Stimulated activated CD8-positive, alpha-beta memory T cell treated with anti-CD3 and anti-CD28 coated beads, Interleukin-7, amount 100 ng/mL, for 1 hour (primary cell): ENCODE measurements at regions not wholly inside any gene's neighbourhood (a gene's known extent, or its start where the extent isn't known, plus 50 kb on each side); places are given as distances from the start of the nearest gene placed in this dataset.

Experiments
- DNase-seq, 2 donors: peaks; one replicate each; pipeline ENCODE4 v3.0.0-alpha.2; 2020; ENCODE audit warnings: low read depth in 2 of 2

- no peak for DNase-seq
Measured at GRCh38 chr7:81648716-81649115, 121.1 kb downstream of the HGF start.

DNA sequence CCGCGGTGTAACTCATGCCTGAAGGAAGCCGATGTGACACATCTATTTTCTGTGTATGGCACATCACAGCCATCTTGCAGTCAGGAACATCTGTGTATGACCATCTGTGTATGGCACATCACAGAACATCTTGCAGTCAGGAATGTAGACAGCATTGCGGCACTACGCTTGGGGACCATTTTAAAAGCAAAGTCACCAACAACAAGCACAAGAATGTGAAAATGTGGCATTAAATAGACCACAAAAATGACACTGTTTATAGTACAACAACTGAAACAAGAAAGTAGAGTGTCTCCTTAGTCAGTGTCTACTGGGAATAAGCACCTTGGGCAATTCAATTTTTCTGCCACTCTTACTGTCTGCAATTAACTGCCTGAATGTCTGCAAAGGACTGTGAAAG lies 124.4 kb downstream of the HGF start:
- no peak for DNase-seq

GRCh38 chr7:81641873-81642272 lies 128.0 kb downstream of the HGF start:
- DNase-seq: no peak

DNA sequence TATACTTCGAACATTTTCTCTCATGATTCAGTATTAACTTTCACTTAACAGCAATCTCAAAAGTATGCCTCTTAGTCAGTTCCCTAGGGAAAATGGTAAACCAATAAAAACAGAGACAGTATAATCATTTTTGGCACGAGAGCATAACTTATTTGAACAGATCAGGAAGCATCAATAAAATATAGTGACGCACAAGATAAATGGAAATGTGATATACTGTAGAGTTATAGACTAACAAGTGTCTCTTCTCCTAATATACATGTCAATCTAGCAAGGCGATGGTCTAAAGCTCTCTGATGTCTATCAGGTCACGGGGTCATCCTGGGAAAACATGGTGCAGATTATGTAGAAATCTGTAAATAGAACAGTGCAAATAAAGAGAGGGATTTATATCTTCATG lies 131.6 kb downstream of the HGF start:
- no peak for DNase-seq

- no peak for DNase-seq
Measured at GRCh38 chr7:81637534-81637933, 132.3 kb downstream of the HGF start.

GRCh38 chr7:81632418-81632817 lies 137.4 kb downstream of the HGF start:
- no peak for DNase-seq

GRCh38 chr7:81630600-81630999 lies 139.2 kb downstream of the HGF start:
- no peak for DNase-seq

DNA sequence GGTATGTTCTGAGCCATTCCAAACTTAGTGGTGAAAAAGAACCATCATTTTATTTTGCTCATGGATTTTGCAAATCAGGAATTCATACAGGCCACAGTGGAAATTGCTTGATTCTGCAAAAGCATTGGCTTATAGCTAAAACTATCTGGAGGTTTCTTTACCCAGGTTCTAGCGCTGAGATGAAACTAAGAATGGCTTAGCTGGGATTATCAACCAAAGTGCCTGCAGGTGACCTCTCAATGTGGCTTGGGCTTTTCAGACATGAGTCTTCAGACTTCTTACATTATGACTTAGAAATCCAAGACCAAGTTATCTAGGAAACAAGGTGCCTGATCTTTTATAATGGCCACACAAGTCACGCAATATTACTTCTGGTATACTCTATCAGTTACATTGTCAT lies 140.1 kb downstream of the HGF start:
- no peak for DNase-seq

DNA sequence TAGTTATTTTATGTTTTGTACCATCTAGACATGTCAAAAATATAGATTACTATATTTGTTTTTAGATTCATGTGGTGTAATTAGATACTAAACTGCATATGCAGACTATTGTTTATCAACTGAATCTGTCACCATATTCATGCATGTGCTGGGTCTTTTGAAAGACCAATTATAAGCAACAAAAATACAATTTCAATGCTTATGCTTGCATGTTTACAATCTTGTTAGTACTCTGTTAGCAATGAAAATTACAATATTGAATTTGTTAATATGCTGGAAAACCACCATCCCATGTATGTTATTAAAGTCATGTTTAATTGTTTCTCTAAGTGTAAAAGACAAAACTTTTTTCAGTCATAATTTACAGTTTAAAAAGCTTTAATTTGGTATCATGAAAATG lies 140.9 kb downstream of the HGF start:
- no peak for DNase-seq

GRCh38 chr7:81627536-81628287 lies 142.1 kb downstream of the HGF start:
- DNase-seq: no peak

GRCh38 chr7:81626008-81626407 lies 143.8 kb downstream of the HGF start:
- no peak for DNase-seq

DNA sequence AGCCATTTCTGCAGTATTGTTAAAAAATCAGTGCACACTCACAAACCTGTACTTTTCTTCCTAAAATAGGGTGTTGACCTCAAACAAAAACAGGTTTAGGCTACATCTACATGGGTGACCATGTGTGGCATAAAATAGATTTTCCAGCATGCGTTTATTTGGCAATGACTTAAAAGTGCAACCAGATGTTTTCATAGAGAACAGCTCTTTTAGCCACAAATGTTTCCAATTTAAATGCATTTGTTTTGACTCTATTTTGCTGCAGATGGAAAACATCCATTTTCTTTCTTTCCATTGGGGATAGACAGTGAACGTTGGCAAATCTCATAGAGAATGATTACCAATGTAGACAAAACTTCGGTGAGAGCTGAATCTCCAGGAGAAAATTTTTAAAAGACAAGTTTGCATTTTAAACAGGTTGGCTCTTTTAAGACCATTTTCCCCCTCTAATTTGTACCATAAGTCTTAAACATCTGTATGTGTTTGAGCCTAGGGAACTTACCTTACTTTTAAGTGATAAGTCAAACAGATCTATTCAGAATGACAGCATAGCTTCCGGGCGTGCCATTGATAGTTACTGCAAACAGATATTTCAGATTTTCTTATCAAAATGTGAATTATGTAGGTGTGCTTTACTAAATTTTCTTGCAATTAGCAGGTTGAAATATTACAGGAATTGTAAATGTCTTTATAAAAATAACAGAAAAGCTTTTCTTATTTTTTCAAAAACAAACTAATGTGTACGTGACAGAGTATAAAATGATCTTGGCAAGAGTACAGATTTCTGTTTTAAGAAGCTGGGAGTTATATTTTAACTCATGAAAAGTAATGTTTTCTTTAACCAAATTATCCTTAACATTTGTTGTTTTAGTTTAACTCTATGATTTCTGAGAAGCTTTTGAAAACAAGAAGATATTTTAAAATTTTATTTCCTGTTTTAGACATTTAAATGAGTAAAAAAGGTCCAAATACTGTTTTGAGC lies 144.9 kb downstream of the HGF start:
- no peak for DNase-seq

DNA sequence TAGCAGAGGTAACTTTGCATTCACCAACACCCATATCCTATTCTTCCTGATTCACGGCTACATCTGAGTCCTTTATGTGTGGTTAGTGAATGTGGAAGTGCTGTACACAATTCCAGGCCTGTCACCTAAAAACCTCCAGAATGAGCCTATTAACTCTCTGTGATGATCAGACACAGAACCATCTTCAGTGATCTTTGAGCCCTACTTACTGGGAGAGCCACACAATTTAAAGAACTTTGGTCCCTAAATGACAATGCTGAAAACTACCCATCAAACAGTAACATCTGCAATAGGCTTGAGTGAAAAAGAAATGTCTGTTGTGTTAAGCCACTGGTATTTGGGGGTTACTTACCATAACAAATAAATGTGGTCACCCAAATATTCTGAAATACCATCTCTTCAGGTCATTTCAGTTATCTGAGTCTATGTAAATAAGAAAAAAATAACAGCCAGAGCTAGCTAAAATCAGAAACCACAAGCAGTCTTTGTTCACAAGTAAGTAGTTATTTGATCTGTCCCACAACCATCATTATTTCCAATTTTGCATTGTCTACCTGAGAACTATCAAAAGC lies 145.7 kb downstream of the HGF start:
- no peak for DNase-seq

- no peak for DNase-seq
Measured at GRCh38 chr7:81623251-81623855, 146.5 kb downstream of the HGF start.

DNA sequence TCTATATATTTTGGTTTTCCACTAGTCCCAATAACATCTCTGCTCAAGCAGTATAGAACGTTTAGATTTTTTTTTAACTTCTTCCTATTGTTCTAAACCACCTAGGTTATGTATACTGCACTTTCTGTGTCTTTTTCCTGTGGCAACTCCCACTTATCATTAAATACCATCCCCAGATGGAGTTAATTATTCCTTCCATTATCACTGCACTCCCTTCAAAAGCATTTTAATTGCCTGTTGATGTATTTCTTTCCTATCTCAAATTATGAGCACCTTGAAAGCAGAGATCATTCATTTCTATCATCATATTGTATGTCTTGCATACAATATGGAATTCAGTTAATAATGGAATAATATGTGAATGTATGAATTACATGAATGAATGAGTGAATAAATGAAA lies 148.0 kb downstream of the HGF start:
- DNase-seq: no peak

DNA sequence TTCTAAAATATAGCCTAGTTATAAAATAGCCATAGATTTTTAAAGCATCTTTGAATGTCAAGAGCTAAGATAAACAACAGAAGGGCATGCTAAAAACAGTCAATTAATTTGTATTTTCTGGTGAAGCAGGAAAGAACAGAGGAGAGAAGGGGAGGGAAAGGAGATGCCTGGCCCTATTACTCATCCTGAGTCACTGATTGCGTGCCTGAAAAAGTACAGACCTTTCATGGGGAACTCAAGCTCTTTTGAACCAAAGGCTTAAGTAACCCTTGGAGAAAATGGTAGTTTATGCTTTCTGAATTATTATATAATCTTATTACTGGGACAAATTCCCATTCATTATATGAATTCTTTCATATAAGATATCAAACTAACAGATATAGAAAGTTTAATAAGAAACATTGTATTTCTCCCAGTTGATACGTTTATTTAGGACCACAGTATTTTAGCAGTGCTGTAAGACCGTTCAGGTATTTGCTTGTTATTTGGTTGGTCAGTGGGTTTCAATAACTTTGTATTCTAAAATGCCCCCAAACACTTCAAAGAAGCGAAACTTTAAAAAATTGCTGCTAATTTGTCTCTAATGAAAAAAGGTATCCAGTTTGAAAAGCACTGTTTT lies 151.3 kb downstream of the HGF start:
- no peak for DNase-seq

GRCh38 chr7:81616951-81617350 lies 152.9 kb downstream of the HGF start:
- DNase-seq: no peak

DNA sequence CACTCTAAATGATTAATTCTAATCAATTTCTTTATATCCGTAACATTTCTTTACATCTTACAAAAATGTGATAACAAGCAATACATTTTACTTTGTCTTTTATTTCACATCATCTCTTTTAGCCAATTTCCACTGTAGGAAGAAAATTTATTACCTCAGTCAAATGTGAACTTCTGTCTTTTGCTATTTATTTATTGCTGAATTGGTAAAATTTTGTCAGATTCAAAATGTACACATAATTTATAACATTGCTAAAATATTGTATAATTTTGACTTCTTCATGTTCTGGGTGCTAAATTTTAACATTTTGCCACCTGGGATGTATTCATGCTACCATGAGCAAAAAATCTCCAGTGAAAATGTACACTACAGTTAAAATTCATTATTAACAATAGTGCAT lies 158.0 kb downstream of the HGF start:
- DNase-seq: no peak

DNA sequence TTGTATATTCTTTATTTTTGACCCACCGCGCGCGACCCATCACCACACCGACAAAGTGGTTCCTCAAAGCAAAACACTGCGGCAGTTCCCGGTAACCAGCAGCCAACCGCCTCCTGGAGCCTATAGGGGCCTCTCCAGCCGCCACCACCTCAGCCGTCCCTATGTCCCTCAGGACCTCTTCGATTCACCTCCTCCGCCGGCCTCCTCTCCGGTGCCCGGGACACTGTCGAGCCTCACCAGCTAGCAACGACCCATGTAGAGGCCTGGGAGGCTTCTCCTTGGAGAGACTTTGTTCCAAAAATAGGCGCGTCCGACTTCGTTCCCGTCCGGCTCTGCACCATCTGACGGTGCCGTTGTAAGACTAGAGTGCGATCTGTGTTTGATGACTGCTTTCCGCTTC lies 158.8 kb downstream of the HGF start:
- DNase-seq: no peak

DNA sequence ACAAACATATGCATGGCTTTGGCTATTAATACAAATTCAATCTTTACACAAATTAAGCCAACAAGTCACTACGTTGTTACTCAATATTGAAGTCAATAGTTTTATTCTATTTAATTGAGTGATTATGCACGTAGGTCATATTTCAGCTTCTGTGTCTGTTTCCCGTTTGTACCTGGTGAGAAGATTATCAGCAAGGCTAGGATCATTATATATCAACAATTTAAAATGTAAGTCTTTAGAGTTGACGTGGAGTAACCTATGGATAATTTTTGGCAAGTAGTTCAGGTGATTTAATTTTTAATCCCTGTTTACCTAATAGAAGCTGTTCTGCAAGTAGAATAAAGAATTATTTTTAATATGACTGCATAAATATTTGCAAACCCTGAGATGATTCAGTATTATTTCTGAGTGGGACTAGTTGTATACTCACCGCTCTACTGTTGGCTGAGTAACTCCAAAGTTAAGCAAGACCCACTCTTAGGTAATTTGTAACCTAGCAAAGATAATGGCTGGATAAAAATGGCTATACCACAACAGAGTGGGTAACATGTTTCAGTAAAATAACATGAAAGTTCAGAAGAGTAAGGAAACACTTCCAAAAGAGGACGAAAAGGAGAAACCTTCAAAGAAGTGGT lies 161.0 kb downstream of the HGF start:
- DNase-seq: no peak

- DNase-seq: no peak
Measured at GRCh38 chr7:81607987-81608386, 161.9 kb downstream of the HGF start.
